Naive thymus-derived CD4-positive, alpha-beta T cell (primary cell): ENCODE measurements at regions not wholly inside any gene's neighbourhood (a gene's known extent, or its start where the extent isn't known, plus 50 kb on each side); places are given as distances from the start of the nearest gene placed in this dataset.
A peak's percentile ranks its signal among the peaks of the same experiment; 100 is the strongest.

Source experiments
- ATAC-seq: fragments of 150-1000 bp; cut with Tn5 transposase; 2 replicates; pipeline ENCODE4 v1.10.0; 2021; ENCODE audit warnings: mild to moderate bottlenecking, moderate library complexity
- CTCF ChIA-PET: fragments of 350-600 bp; sonication (Branson Sonifier 250); formaldehyde crosslinking; loops from one replicate; lab custom pipeline; 2021; ENCODE audit warnings: antibody characterized with exemption; lab: Charles Lee
- POLR2A ChIA-PET: fragments of 350-600 bp; sonication (Branson Sonifier 250); formaldehyde crosslinking; loops from one replicate; lab custom pipeline; 2021; ENCODE audit warnings: antibody characterized with exemption, inconsistent platforms; lab: Charles Lee
- DNase-seq, 9 donors: peaks; one replicate each; pipeline versions ENCODE4 v3.0.0 to v3.0.0-alpha.2; 2020 to 2022; ENCODE audit warnings: mixed read lengths in 1 of 9
- H3K27ac ChIP-seq: one replicate; pipeline ENCODE4 v1.7.0; 2013; ENCODE audit warnings: mild to moderate bottlenecking, low read depth, low read length, moderate library complexity
- H3K27me3 ChIP-seq, 2 donors: one replicate each; pipeline ENCODE4 v1.7.0; 2013; ENCODE audit warnings: low read length in 2 of 2, mild to moderate bottlenecking in 2 of 2, moderate library complexity in 2 of 2; ENCODE audit not compliant: control insufficient read depth in 2 of 2, insufficient read depth in 2 of 2
- H3K36me3 ChIP-seq, 3 experiments: 1 replicate in 2 of 3; 2 replicates in 1 of 3; pipeline ENCODE4 v1.7.0; 2013; ENCODE audit warnings: low read length in 3 of 3, mild to moderate bottlenecking in 3 of 3, moderate library complexity in 1 of 3; ENCODE audit not compliant: insufficient read depth in 3 of 3, control insufficient read depth in 2 of 3
- H3K4me1 ChIP-seq, 2 donors: one replicate each; pipeline ENCODE4 v1.7.0; 2013; ENCODE audit warnings: low read length in 2 of 2, mild to moderate bottlenecking in 2 of 2, moderate library complexity in 1 of 2; ENCODE audit not compliant: control insufficient read depth in 2 of 2, insufficient read depth in 2 of 2
- H3K4me3 ChIP-seq: 2 replicates; pipeline ENCODE4 v1.7.0; 2013; ENCODE audit warnings: mild to moderate bottlenecking, low read length
- H3K9me3 ChIP-seq, 3 experiments: 1 replicate in 2 of 3; 2 replicates in 1 of 3; pipeline ENCODE4 v1.7.0; 2013; ENCODE audit warnings: low read length in 3 of 3; ENCODE audit not compliant: control insufficient read depth in 2 of 3
- H3K27ac Mint-ChIP-seq, 9 donors: one replicate each; pipeline ENCODE4 v1.8.0; 2020 to 2022; ENCODE audit warnings: mixed read lengths in 9 of 9, mild to moderate bottlenecking in 8 of 9, moderate library complexity in 5 of 9, inconsistent platforms in 2 of 9
- H3K27me3 Mint-ChIP-seq, 5 donors: one replicate each; pipeline ENCODE4 v1.8.0; 2021 to 2022; ENCODE audit warnings: mixed read lengths in 5 of 5, mild to moderate bottlenecking in 1 of 5
- H3K36me3 Mint-ChIP-seq, 5 donors: one replicate each; pipeline ENCODE4 v1.8.0; 2020 to 2022; ENCODE audit warnings: mixed read lengths in 5 of 5, mild to moderate bottlenecking in 3 of 5, inconsistent platforms in 1 of 5
- H3K4me1 Mint-ChIP-seq, 7 donors: one replicate each; pipeline ENCODE4 v1.8.0; 2020 to 2022; ENCODE audit warnings: mixed read lengths in 7 of 7, mild to moderate bottlenecking in 3 of 7, inconsistent platforms in 1 of 7
- H3K4me3 Mint-ChIP-seq, 10 donors: one replicate each; pipeline ENCODE4 v1.8.0; 2020 to 2022; ENCODE audit warnings: mild to moderate bottlenecking in 10 of 10, mixed read lengths in 10 of 10, moderate library complexity in 6 of 10, inconsistent platforms in 2 of 10
- H3K9me3 Mint-ChIP-seq, 11 donors: one replicate each; pipeline ENCODE4 v1.8.0; 2020 to 2022; ENCODE audit warnings: mixed read lengths in 11 of 11, mild to moderate bottlenecking in 4 of 11, inconsistent platforms in 1 of 11, moderate library complexity in 1 of 11
- intact Hi-C, 2 donors: fragments of 100-400 bp; cut with micrococcal nuclease; formaldehyde crosslinking; loops; one replicate each; pipeline ENCODE4 v1.15.1; 2023

DNA sequence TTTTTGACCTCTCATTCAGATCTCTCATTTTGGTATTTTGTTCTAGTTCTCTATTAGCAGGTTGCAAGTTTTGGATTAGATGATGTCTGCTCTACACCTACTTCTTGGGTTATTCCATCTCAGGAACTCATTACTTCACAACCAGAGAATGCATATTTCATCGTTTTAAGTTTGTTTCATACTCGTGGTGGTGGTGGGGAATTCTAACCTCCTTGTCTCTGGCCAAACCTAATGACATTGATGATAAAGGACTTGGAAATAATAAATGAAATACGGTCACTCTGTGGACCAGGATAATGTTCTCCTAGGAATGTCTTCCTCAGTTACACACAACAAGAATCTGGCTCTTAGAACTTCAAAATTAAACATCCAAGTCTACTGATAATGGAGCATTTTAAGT, 115.2 kb downstream of the CDC42EP3 start:
- POLR2A ChIA-PET: no interaction called here
- Mint-ChIP-seq H3K27ac (no peak overlapping the region), H3K9me3 (no peaks in the 10 kb centered on the region), H3K36me3 (no peaks in the 10 kb centered on the region), H3K4me1 (peaks cover 0 to 8% (median 4%) of the 10 kb centered on the region in 7 donors), H3K4me3 (no peak overlapping the region), H3K27me3 (no peaks in the 10 kb centered on the region)
- intact Hi-C loops: no loop called here
- H3K4me3 ChIP-seq: no peak overlapping the region
- no peaks in the 10 kb centered on the region for H3K9me3 ChIP-seq
- peaks cover 5 to 11% of the 10 kb centered on the region in 2 donors for H3K4me1 ChIP-seq
- ATAC-seq (no peak), DNase-seq (no peak)
- CTCF ChIA-PET: interaction anchor here (1.1 to 1.2 kb wide), 2 partner anchors 21 to 276 kb away, joined by 3 to 5 read pairs; no protein-coding TSS in a partner anchor
- no peak overlapping the region for H3K27ac ChIP-seq
- no peaks in the 10 kb centered on the region for H3K36me3 ChIP-seq
- no peaks in the 10 kb centered on the region for H3K27me3 ChIP-seq

DNA sequence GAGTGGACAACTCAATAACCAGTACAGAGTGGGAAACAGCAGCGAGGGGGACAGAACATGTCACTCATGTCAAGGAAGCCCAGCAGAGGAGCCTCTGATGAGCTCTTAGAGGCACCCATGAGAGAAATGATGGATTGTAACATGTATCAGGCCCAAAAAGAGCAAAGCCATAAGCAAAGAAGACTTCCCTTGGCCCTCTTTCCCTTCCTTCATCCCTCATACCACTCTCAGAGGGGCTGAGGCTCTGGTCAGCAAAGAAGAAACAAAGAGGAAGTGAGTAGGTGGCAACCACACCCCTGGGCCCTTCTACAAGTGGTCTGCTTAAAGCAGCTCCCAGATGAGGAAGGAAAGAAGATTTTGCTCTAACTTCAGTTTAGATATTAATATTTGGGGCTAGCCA, 112.8 kb downstream of the CDC42EP3 start:
- Mint-ChIP-seq H3K27me3 (no peaks in the 10 kb centered on the region), H3K4me1 (peaks cover 5 to 14% (median 9%) of the 10 kb centered on the region in 7 donors), H3K36me3 (no peaks in the 10 kb centered on the region), H3K27ac (peak overlapping the region in 1 of 9 donors; percentile 23), H3K4me3 (no peak overlapping the region), H3K9me3 (no peaks in the 10 kb centered on the region)
- intact Hi-C loops: no loop called here
- ChIA-PET CTCF (no interaction called here), POLR2A (interaction anchor here (1.2 kb wide), 1 partner anchor 10 kb away, joined by 3 read pairs; no protein-coding TSS in a partner anchor)
- no peak for DNase-seq
- Histone ChIP-seq H3K36me3 (no peaks in the 10 kb centered on the region), H3K9me3 (no peaks in the 10 kb centered on the region), H3K4me1 (peaks cover 5 to 11% of the 10 kb centered on the region in 2 donors), H3K4me3 (no peak overlapping the region), H3K27me3 (no peaks in the 10 kb centered on the region), H3K27ac (no peak overlapping the region)
- peak; percentile 67 for ATAC-seq

GRCh38 chr2:37560241-37560848, 111.1 kb downstream of the CDC42EP3 start:
- H3K27me3 ChIP-seq: no peaks in the 10 kb centered on the region
- H3K9me3 ChIP-seq: no peaks in the 10 kb centered on the region
- ChIA-PET POLR2A (interaction anchor here (1.1 kb wide), 1 partner anchor 31 kb away, joined by 3 read pairs; no protein-coding TSS in a partner anchor), CTCF (interaction anchor here (0.7 kb wide), 1 partner anchor 11 kb away, joined by 4 read pairs; no protein-coding TSS in a partner anchor)
- Mint-ChIP-seq H3K27ac (no peak overlapping the region), H3K9me3 (peaks cover 0 to 3% (median 0%) of the 10 kb centered on the region in 11 donors), H3K4me1 (peaks cover 6 to 15% (median 9%) of the 10 kb centered on the region in 7 donors), H3K27me3 (no peaks in the 10 kb centered on the region), H3K4me3 (no peak overlapping the region), H3K36me3 (no peaks in the 10 kb centered on the region)
- intact Hi-C loops: no loop called here
- no peak overlapping the region for H3K27ac ChIP-seq
- ATAC-seq: no peak
- DNase-seq: no peak
- H3K36me3 ChIP-seq: no peaks in the 10 kb centered on the region
- H3K4me1 ChIP-seq: peaks cover 5 to 7% of the 10 kb centered on the region in 2 donors
- no peak overlapping the region for H3K4me3 ChIP-seq

GRCh38 chr2:37560863-37561614, 110.4 kb downstream of the CDC42EP3 start:
- DNase-seq (no peak), ATAC-seq (no peak)
- Mint-ChIP-seq H3K27me3 (no peaks in the 10 kb centered on the region), H3K4me3 (no peak overlapping the region), H3K36me3 (no peaks in the 10 kb centered on the region), H3K9me3 (peaks cover 0 to 5% (median 0%) of the 10 kb centered on the region in 11 donors), H3K27ac (no peak overlapping the region), H3K4me1 (peaks cover 6 to 15% (median 9%) of the 10 kb centered on the region in 7 donors)
- H3K4me1 ChIP-seq: peaks cover 0 to under 1% of the 10 kb centered on the region in 2 donors
- H3K36me3 ChIP-seq: no peaks in the 10 kb centered on the region
- ChIA-PET CTCF (interaction anchor here (0.7 kb wide), 1 partner anchor 12 kb away, joined by 4 read pairs; no protein-coding TSS in a partner anchor), POLR2A (interaction anchor here (0.7 to 1.6 kb wide), 3 partner anchors 15 to 111 kb away, joined by 3 read pairs; no protein-coding TSS in a partner anchor)
- H3K27me3 ChIP-seq: no peaks in the 10 kb centered on the region
- no peak overlapping the region for H3K27ac ChIP-seq
- intact Hi-C loops: no loop called here
- no peak overlapping the region for H3K4me3 ChIP-seq
- no peaks in the 10 kb centered on the region for H3K9me3 ChIP-seq

DNA sequence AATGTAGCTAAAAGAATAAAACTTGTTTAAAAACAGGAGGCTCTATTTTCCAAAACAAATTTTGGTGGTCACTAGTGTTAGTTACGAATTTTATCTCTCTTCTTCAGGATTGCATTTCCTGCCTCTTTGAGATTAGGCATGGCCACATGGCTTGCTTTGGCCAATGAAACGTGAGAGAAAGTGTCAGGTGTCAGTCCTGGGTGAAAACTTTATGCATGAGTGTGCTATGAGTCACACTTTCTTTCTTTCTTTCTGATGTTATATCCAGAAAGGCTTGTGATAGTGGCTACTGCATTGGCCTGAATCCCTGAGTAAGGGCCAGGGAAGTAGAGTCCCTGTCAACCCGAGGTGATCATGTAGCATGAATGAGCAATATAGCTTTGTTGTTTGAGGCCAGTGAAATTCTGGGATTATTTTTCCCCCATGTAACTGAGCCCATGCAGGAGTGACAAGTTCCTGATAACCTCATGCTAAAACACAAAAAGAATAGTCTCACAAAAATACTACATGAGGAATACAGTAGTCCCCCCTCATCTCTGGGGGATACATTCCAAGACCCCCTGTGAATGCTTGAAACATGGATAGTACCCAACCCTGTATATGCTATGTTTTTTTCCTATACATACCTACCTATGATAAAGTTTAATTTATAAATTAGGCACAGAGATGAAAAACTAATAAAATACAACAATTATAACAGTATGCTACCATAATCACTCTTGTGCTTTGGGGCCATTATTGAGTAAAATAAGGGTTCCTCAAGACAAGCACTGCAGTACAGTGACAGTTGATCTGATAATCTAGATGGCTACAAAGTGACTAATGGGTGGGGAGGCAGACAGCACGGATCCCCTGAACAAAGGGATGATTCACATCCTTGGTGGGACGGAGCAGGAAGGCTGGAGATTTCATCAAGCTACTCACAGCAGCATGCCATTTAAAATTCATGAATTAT, 109.5 kb downstream of the CDC42EP3 start:
- Mint-ChIP-seq H3K9me3 (peaks cover 0 to 5% (median 0%) of the 10 kb centered on the region in 11 donors), H3K27ac (no peak overlapping the region), H3K36me3 (no peaks in the 10 kb centered on the region), H3K4me1 (peaks cover 6 to 15% (median 9%) of the 10 kb centered on the region in 7 donors), H3K27me3 (no peaks in the 10 kb centered on the region), H3K4me3 (no peak overlapping the region)
- Histone ChIP-seq H3K27me3 (no peaks in the 10 kb centered on the region), H3K4me1 (no peaks in the 10 kb centered on the region), H3K27ac (no peak overlapping the region), H3K9me3 (no peaks in the 10 kb centered on the region), H3K4me3 (no peak overlapping the region), H3K36me3 (no peaks in the 10 kb centered on the region)
- DNase-seq (no peak), ATAC-seq (peak; percentile 47)
- ChIA-PET CTCF (no interaction called here), POLR2A (interaction anchor here (0.7 to 1.6 kb wide), 3 partner anchors 14 to 110 kb away, joined by 3 read pairs; no protein-coding TSS in a partner anchor)
- intact Hi-C loops: no loop called here

DNA sequence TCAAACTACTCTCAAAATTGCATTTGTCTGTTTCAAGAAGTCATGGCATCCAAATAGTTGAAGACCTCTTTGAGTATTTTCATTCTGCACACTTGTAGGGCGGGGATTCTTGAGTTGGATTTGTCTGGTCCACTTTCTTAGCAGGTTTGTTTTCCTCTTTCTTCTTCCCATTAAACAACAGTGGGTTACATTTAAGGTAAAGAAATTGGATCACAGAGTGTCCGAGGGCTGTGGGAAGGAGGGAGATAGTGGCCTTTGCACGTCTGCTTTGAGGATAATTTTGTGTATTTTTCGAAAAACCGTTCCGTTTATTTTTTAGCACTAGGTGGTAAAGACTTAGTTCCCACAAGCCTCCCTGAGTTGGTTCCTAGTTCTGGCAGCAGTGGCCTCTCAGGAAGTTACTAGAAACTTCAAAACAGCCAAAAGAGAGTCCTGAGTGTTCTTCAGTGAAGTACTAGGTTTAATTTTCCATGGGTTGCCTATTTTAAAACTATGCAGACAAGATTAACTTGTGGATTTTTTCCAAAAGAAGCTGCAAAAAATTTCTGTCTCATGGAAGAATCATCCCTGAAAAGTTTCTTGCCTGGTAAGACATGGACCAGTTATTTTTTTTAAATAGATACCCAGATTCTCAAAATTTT, 107.9 kb downstream of the CDC42EP3 start:
- ChIA-PET POLR2A (interaction anchor here (0.6 kb wide), 1 partner anchor 168 kb away, joined by 5 read pairs; no protein-coding TSS in a partner anchor), CTCF (no interaction called here)
- intact Hi-C loops: no loop called here
- Histone ChIP-seq H3K27ac (no peak overlapping the region), H3K4me3 (no peak overlapping the region), H3K36me3 (no peaks in the 10 kb centered on the region), H3K4me1 (peaks cover 0 to 4% of the 10 kb centered on the region in 2 donors), H3K27me3 (no peaks in the 10 kb centered on the region), H3K9me3 (no peaks in the 10 kb centered on the region)
- Mint-ChIP-seq H3K27me3 (no peaks in the 10 kb centered on the region), H3K4me1 (peaks cover 8 to 18% (median 13%) of the 10 kb centered on the region in 7 donors), H3K36me3 (no peaks in the 10 kb centered on the region), H3K27ac (peak overlapping the region in 1 of 9 donors; percentile 44), H3K9me3 (peaks cover 0 to 5% (median 0%) of the 10 kb centered on the region in 11 donors), H3K4me3 (no peak overlapping the region)
- DNase-seq (no peak), ATAC-seq (no peak)
